ENCODE measurements at regions not wholly inside any gene's neighbourhood (a gene's known extent, or its start where the extent isn't known, plus 50 kb on each side); places are given as distances from the start of the nearest gene placed in this dataset.

DNA sequence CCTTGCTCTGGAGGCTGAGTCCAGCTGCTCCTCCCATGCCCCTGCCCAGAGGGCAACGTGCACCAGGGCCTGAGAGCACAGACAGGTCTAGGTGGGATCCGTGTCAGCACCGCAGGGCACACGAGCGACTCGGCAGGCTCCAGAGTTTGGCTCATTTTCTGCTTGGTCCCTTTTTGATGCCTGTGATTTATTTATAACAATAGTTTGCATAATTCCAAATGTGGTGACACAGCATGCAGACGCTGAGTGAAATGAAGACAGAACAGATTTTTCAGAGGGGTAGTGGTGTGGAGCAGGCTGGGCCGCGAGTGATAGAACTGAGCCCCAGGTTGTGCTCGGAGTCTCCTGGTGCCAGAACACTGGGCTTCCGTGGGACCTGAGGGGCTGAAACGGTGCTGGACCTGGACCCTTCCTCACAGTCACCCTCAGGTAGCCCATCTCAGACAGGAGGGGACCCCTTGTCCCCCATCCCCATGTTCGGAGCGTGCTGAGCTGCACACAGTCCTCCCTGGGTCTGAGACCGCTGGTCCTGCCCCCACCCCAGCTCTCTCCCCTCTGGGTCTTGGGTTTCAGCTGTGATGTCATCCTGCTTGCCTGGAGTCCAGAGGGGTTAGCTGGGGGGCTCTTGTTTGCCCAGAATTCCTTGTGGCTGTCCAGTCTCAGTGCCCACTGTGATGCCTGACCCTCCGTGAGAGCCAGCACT lies 95.9 kb downstream of the METRNL start:
- Histone ChIP-seq H3K9me3 (ENCODE audit: control insufficient read depth, low read length) (no peaks in the 10 kb centered on the region), H3K4me3 (ENCODE audit: low read length) (no peak overlapping the region), H3K27me3 (replicated peaks; ENCODE audit: control insufficient read depth, insufficient read depth, low read length) (no peaks in the 10 kb centered on the region), H3K9ac (ENCODE audit: low read length) (no peak overlapping the region), H3K36me3 (ENCODE audit: control insufficient read depth, insufficient read depth, low read length, severe bottlenecking) (no peaks in the 10 kb centered on the region), H3K4me1 (ENCODE audit: control insufficient read depth, insufficient read depth, low read length) (peaks cover 13% of the 10 kb centered on the region)
- DNase-seq (ENCODE audit: low read depth): no peak

DNA sequence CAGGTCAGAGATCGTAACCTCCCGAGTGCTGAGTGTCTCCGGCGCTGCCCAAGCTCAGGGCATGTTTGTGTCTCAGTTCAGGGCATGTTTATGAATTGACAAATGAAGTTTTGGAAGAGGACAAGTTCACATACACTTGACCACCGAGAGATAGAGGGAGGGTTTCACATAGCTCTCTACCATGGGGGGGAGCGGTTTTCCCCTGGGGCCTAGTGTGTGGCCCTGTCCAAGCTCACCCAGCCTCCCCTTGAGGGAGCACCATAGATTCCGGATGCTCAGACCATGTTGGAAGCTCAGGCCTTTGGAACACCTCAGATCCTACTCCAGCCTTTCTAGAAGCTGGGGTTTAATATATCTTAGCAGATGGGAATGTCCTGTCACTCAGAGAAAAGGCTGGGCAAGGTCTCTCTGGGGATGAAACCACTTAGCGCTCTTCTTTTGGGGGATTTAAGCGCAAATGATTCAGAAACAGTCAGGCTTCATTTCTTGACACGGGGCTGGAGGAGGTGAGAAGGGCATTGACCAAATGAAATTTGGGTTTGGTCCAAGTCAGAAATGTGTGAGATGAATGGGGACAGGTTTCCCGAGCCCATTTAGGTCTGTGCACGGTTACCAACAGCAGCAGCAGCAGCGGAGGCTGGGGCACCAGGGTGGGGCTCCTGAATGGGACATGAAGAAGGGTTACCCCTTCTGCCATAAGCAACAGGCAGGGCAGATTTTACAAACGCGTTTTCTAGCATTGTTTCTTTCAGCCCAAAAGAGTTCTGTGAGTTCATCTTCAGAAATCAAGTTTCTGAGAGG lies 96.6 kb downstream of the METRNL start:
- Histone ChIP-seq H3K36me3 (ENCODE audit: control insufficient read depth, insufficient read depth, low read length, severe bottlenecking) (no peaks in the 10 kb centered on the region), H3K4me1 (ENCODE audit: control insufficient read depth, insufficient read depth, low read length) (peaks cover 13% of the 10 kb centered on the region), H3K4me3 (ENCODE audit: low read length) (no peak overlapping the region), H3K27me3 (replicated peaks; ENCODE audit: control insufficient read depth, insufficient read depth, low read length) (no peaks in the 10 kb centered on the region), H3K9me3 (ENCODE audit: control insufficient read depth, low read length) (no peaks in the 10 kb centered on the region), H3K9ac (ENCODE audit: low read length) (no peak overlapping the region)
- no peak for DNase-seq (ENCODE audit: low read depth)

- DNase-seq (ENCODE audit: low read depth): no peak
These were observed 97.5 kb downstream of the METRNL start for GRCh38 chr17:83176623-83177583.

DNA sequence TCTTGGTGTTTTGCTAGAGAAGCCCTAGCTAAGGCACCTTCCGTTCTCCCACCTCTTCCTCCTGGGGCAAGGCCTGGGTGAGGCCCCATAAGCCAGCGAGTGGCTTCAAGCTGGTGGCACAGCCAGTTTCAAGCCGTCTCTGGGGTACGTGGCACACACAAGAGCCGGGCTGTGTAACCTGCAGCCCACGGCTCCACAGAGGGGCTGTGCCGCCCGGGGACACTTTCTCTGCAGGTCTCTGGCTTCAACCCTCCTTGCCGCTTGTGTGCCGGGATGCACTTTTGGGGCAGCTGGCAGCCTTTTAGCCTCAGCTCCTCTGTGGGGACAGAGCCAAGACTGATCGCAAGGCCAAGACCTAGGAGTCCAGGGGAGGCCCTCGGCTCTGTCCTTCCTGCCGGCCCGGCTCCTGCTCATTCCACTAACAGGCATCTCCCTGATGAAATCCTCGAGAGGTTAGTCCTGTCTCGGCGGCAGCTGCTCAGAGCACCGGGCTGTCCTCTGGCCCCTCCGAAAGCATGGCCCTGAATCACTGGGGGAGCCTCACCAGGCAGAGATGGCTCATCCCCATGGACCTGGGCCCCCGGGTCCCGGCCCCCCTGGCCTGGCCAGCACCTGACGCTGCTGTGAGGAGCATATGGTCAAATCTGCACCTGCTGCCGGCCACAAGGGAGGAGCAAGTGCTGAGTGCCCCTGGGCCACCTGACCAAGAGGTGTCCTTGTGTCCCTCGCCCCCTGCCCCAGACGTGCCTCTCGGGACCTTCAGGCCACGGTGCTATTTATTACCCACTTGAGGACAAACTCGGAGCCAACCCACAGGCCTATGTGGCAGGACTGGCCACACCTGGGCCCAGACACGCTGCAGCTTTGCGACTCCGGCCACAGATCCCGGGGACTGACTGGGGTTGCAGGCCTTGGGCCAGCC lies 98.5 kb downstream of the METRNL start:
- no peaks in the 10 kb centered on the region for H3K9me3 ChIP-seq (ENCODE audit: control insufficient read depth, low read length)
- H3K36me3 ChIP-seq (ENCODE audit: control insufficient read depth, insufficient read depth, low read length, severe bottlenecking): no peaks in the 10 kb centered on the region
- H3K4me3 ChIP-seq (ENCODE audit: low read length): no peak overlapping the region
- no peak for DNase-seq (ENCODE audit: low read depth)
- H3K4me1 ChIP-seq (ENCODE audit: control insufficient read depth, insufficient read depth, low read length): peaks cover 13% of the 10 kb centered on the region
- no peak overlapping the region for H3K9ac ChIP-seq (ENCODE audit: low read length)
- H3K27me3 ChIP-seq (replicated peaks; ENCODE audit: control insufficient read depth, insufficient read depth, low read length): no peaks in the 10 kb centered on the region

More at GRCh38 chr17:83176623-83177583, 97.5 kb downstream of the METRNL start:
- Histone ChIP-seq H3K4me1 (ENCODE audit: control insufficient read depth, insufficient read depth, low read length) (peaks cover 13% of the 10 kb centered on the region), H3K9me3 (ENCODE audit: control insufficient read depth, low read length) (no peaks in the 10 kb centered on the region), H3K4me3 (ENCODE audit: low read length) (no peak overlapping the region), H3K36me3 (ENCODE audit: control insufficient read depth, insufficient read depth, low read length, severe bottlenecking) (no peaks in the 10 kb centered on the region), H3K9ac (ENCODE audit: low read length) (no peak overlapping the region), H3K27me3 (replicated peaks; ENCODE audit: control insufficient read depth, insufficient read depth, low read length) (no peaks in the 10 kb centered on the region)

DNA sequence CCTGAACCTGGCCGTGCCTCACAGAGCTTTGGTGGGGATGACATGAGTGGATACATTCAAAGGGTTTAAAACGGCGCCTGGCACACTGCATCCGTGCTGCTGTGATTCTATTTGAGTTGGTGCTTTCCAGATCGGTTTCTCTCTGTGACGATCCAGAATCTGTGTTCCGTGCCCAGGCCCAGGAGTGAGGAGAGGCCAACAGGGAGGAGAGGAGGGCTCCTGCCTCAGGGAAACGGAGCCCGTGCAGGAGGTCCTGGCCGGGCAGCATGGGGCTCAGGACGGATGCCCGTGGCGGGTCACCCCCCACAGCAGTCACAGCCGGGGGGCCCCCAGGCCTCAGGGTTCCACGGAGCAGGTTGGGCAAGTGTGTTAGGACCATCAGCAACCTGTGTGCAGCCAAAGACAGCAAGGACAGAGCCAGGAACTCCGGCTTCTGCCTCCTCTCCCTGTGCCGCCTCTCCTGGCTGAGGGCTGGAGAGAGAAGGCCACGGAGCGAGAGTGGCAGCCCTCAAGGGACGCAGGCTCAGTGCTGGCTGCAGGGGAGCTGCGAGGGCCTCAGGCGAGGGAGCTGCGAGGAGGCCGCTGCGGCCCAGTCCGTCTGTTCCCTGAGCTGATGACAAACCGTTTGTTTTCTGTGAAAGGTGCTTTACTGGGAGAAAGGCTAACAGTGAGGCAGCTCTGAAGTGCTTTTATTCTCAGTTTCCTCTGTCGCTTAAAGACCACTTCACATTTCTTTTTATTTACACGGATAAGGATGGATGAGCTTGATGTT lies 99.3 kb downstream of the METRNL start:
- Histone ChIP-seq H3K4me3 (ENCODE audit: low read length) (no peak overlapping the region), H3K9me3 (ENCODE audit: control insufficient read depth, low read length) (no peaks in the 10 kb centered on the region), H3K4me1 (ENCODE audit: control insufficient read depth, insufficient read depth, low read length) (peaks cover 13% of the 10 kb centered on the region), H3K27me3 (replicated peaks; ENCODE audit: control insufficient read depth, insufficient read depth, low read length) (no peaks in the 10 kb centered on the region), H3K9ac (ENCODE audit: low read length) (no peak overlapping the region), H3K36me3 (ENCODE audit: control insufficient read depth, insufficient read depth, low read length, severe bottlenecking) (no peaks in the 10 kb centered on the region)
- DNase-seq (ENCODE audit: low read depth): no peak

- Histone ChIP-seq H3K27me3 (replicated peaks; ENCODE audit: control insufficient read depth, insufficient read depth, low read length) (no peaks in the 10 kb centered on the region), H3K9me3 (ENCODE audit: control insufficient read depth, low read length) (no peaks in the 10 kb centered on the region), H3K36me3 (ENCODE audit: control insufficient read depth, insufficient read depth, low read length, severe bottlenecking) (no peaks in the 10 kb centered on the region), H3K4me1 (ENCODE audit: control insufficient read depth, insufficient read depth, low read length) (peaks cover 13% of the 10 kb centered on the region), H3K4me3 (ENCODE audit: low read length) (no peak overlapping the region), H3K9ac (ENCODE audit: low read length) (no peak overlapping the region)
- DNase-seq (ENCODE audit: low read depth): no peak
These were observed 100.0 kb downstream of the METRNL start for GRCh38 chr17:83179374-83179773.

- Histone ChIP-seq H3K9ac (ENCODE audit: low read length) (no peak overlapping the region), H3K27me3 (replicated peaks; ENCODE audit: control insufficient read depth, insufficient read depth, low read length) (no peaks in the 10 kb centered on the region), H3K36me3 (ENCODE audit: control insufficient read depth, insufficient read depth, low read length, severe bottlenecking) (no peaks in the 10 kb centered on the region), H3K4me1 (ENCODE audit: control insufficient read depth, insufficient read depth, low read length) (peaks cover 10% of the 10 kb centered on the region), H3K4me3 (ENCODE audit: low read length) (no peak overlapping the region), H3K9me3 (ENCODE audit: control insufficient read depth, low read length) (no peaks in the 10 kb centered on the region)
- DNase-seq (ENCODE audit: low read depth): no peak
These were observed 100.4 kb downstream of the METRNL start for GRCh38 chr17:83179811-83180210.

GRCh38 chr17:83180264-83180995 lies 101.0 kb downstream of the METRNL start:
- Histone ChIP-seq H3K9me3 (ENCODE audit: control insufficient read depth, low read length) (no peaks in the 10 kb centered on the region), H3K36me3 (ENCODE audit: control insufficient read depth, insufficient read depth, low read length, severe bottlenecking) (no peaks in the 10 kb centered on the region), H3K4me3 (ENCODE audit: low read length) (no peak overlapping the region), H3K4me1 (ENCODE audit: control insufficient read depth, insufficient read depth, low read length) (peaks cover 4% of the 10 kb centered on the region), H3K9ac (ENCODE audit: low read length) (no peak overlapping the region), H3K27me3 (replicated peaks; ENCODE audit: control insufficient read depth, insufficient read depth, low read length) (no peaks in the 10 kb centered on the region)
- no peak for DNase-seq (ENCODE audit: low read depth)

GRCh38 chr17:83180996-83181481 lies 101.6 kb downstream of the METRNL start:
- H3K9me3 ChIP-seq (ENCODE audit: control insufficient read depth, low read length): no peaks in the 10 kb centered on the region
- H3K27me3 ChIP-seq (replicated peaks; ENCODE audit: control insufficient read depth, insufficient read depth, low read length): no peaks in the 10 kb centered on the region
- no peak for DNase-seq (ENCODE audit: low read depth)
- H3K4me3 ChIP-seq (ENCODE audit: low read length): no peak overlapping the region
- H3K9ac ChIP-seq (ENCODE audit: low read length): no peak overlapping the region
- no peaks in the 10 kb centered on the region for H3K36me3 ChIP-seq (ENCODE audit: control insufficient read depth, insufficient read depth, low read length, severe bottlenecking)
- no peaks in the 10 kb centered on the region for H3K4me1 ChIP-seq (ENCODE audit: control insufficient read depth, insufficient read depth, low read length)
